ENCODE measurements at regions not wholly inside any gene's neighbourhood (a gene's known extent, or its start where the extent isn't known, plus 50 kb on each side); places are given as distances from the start of the nearest gene placed in this dataset.

DNA sequence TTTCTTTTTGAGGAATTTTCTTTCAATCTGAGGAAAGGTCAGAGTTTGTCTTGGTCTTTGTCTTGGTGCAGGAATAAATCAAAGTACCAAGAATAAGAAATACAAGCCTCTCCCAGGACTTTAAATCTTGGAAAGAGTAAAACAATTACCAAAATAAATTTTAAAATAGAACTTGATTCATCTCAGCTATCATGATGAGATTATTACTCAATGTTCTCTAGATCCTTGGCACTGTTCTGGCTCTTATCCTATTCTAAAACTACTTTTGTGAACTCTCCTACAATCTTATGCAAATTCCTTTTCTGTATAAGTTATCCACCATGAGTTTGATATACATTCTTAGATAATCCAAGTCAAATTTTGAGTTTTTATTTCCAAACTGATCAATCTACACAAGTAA, 464.3 kb downstream of the PPARGC1A start:
- TF ChIP-seq POLR2A (IDR thresholded peaks at IDR 0.05) (no peak), CTCF (IDR thresholded peaks at IDR 0.05) (no peak)
